ENCODE measurements at regions not wholly inside any gene's neighbourhood (a gene's known extent, or its start where the extent isn't known, plus 50 kb on each side); places are given as distances from the start of the nearest gene placed in this dataset.

GRCh38 chr6:141736104-141736503 is 396.6 kb upstream of the GJE1 start:
- no peak overlapping the region for H3K9ac ChIP-seq (ENCODE audit: extremely low read depth, low read length, poor library complexity, severe bottlenecking)
- no peak overlapping the region for H3K27ac Mint-ChIP-seq
- H3K36me3 ChIP-seq (ENCODE audit: control insufficient read depth, insufficient read depth, low read length) = no peaks in the 10 kb centered on the region
- no peaks in the 10 kb centered on the region for H3K4me1 ChIP-seq (ENCODE audit: control insufficient read depth, insufficient read depth, low read length)
- no peak for DNase-seq
- WGBS, 2 experiments (ENCODE audit: insufficient coverage in 1 of 2, insufficient read length in 1 of 2) = 82% methylated on average over 3 of the region's 3 CpGs; no CpG with 5 or more reads in 1 of the 2 experiments
- H3K4me3 Mint-ChIP-seq = no peak overlapping the region
- H3K36me3 Mint-ChIP-seq (ENCODE audit: low read depth) = no peaks in the 10 kb centered on the region
- H3K27me3 ChIP-seq (ENCODE audit: control insufficient read depth, insufficient read depth, low read length, poor library complexity, severe bottlenecking) = no peaks in the 10 kb centered on the region
- no peak for TF ChIP-seq CTCF (conservative IDR thresholded peaks at IDR 0.05)
- no peaks in the 10 kb centered on the region for H3K27me3 Mint-ChIP-seq (ENCODE audit: insufficient read depth)
- no peaks in the 10 kb centered on the region for H3K9me3 Mint-ChIP-seq
- H3K9me3 ChIP-seq (ENCODE audit: control insufficient read depth, low read length) = no peaks in the 10 kb centered on the region
- no peak overlapping the region for H3K27ac ChIP-seq (ENCODE audit: low read depth, low read length)
- H3K4me3 ChIP-seq (ENCODE audit: low read length) = no peak overlapping the region
- no peaks in the 10 kb centered on the region for H3K4me1 Mint-ChIP-seq

GRCh38 chr6:141735126-141735525 is 397.6 kb upstream of the GJE1 start:
- no peak for DNase-seq
- H3K36me3 ChIP-seq (ENCODE audit: control insufficient read depth, insufficient read depth, low read length) = no peaks in the 10 kb centered on the region
- H3K27ac ChIP-seq (ENCODE audit: low read depth, low read length) = no peak overlapping the region
- Mint-ChIP-seq H3K27ac (no peak overlapping the region), H3K4me3 (no peak overlapping the region), H3K9me3 (no peaks in the 10 kb centered on the region), H3K4me1 (no peaks in the 10 kb centered on the region), H3K36me3 (ENCODE audit: low read depth) (no peaks in the 10 kb centered on the region), H3K27me3 (ENCODE audit: insufficient read depth) (no peaks in the 10 kb centered on the region)
- TF ChIP-seq CTCF (conservative IDR thresholded peaks at IDR 0.05) = no peak
- H3K9ac ChIP-seq (ENCODE audit: extremely low read depth, low read length, poor library complexity, severe bottlenecking) = no peak overlapping the region
- no peak overlapping the region for H3K4me3 ChIP-seq (ENCODE audit: low read length)
- no peaks in the 10 kb centered on the region for H3K27me3 ChIP-seq (ENCODE audit: control insufficient read depth, insufficient read depth, low read length, poor library complexity, severe bottlenecking)
- H3K9me3 ChIP-seq (ENCODE audit: control insufficient read depth, low read length) = no peaks in the 10 kb centered on the region
- H3K4me1 ChIP-seq (ENCODE audit: control insufficient read depth, insufficient read depth, low read length) = no peaks in the 10 kb centered on the region

GRCh38 chr6:141734071-141734840 is 398.5 kb upstream of the GJE1 start:
- H3K36me3 Mint-ChIP-seq (ENCODE audit: low read depth) = no peaks in the 10 kb centered on the region
- TF ChIP-seq CTCF (conservative IDR thresholded peaks at IDR 0.05) = no peak
- H3K27ac Mint-ChIP-seq = no peak overlapping the region
- H3K9me3 Mint-ChIP-seq = no peaks in the 10 kb centered on the region
- H3K9me3 ChIP-seq (ENCODE audit: control insufficient read depth, low read length) = no peaks in the 10 kb centered on the region
- no peaks in the 10 kb centered on the region for H3K36me3 ChIP-seq (ENCODE audit: control insufficient read depth, insufficient read depth, low read length)
- 87% methylated on average over 1 of the region's 2 CpGs; no CpG with 5 or more reads in 1 of the 2 experiments for WGBS, 2 experiments (ENCODE audit: insufficient coverage in 1 of 2, insufficient read length in 1 of 2)
- H3K4me3 Mint-ChIP-seq = no peak overlapping the region
- H3K27ac ChIP-seq (ENCODE audit: low read depth, low read length) = no peak overlapping the region
- H3K27me3 Mint-ChIP-seq (ENCODE audit: insufficient read depth) = no peaks in the 10 kb centered on the region
- no peaks in the 10 kb centered on the region for H3K27me3 ChIP-seq (ENCODE audit: control insufficient read depth, insufficient read depth, low read length, poor library complexity, severe bottlenecking)
- no peaks in the 10 kb centered on the region for H3K4me1 ChIP-seq (ENCODE audit: control insufficient read depth, insufficient read depth, low read length)
- DNase-seq = no peak
- no peaks in the 10 kb centered on the region for H3K4me1 Mint-ChIP-seq
- no peak overlapping the region for H3K9ac ChIP-seq (ENCODE audit: extremely low read depth, low read length, poor library complexity, severe bottlenecking)
- no peak overlapping the region for H3K4me3 ChIP-seq (ENCODE audit: low read length)

Data from endodermal cell (in vitro differentiated cells).